HCT116 (cell line): ENCODE measurements at regions not wholly inside any gene's neighbourhood (a gene's known extent, or its start where the extent isn't known, plus 50 kb on each side); places are given as distances from the start of the nearest gene placed in this dataset.
"Not testable (repeated sequence)": the region's sequence is repeated elsewhere in the genome, so short reads cannot be mapped to it uniquely, and the experiment has no call there.

Source experiments
- ATAC-seq: fragments of 200-7000 bp; cut with Tn5 transposase; 2 replicates; pipeline ENCODE4 v1.9.1; 2020; ENCODE audit warnings: mild to moderate bottlenecking, moderate library complexity
- BruUV-seq: library from RNA; stranded (reverse); fragments of 400-500 nt; replicated peaks from 2 replicates; lab custom pipeline; 2021; lab: Mats Ljungman, UMichigan
- CTCF ChIA-PET: fragments of 300-600 bp; sonication (Branson Sonifier 250); formaldehyde crosslinking; loops from one replicate; lab custom pipeline; 2021; ENCODE audit warnings: antibody characterized with exemption; lab: Charles Lee
- POLR2A ChIA-PET: fragments of 300-600, 350-600 bp; sonication (Branson Sonifier 250); formaldehyde crosslinking; loops from one replicate; lab custom pipeline; 2021; ENCODE audit warnings: antibody characterized with exemption; lab: Charles Lee
- RAD21 ChIA-PET, 2 experiments: fragments of 300-600 bp; sonication (Branson Sonifier 250); formaldehyde crosslinking; loops; one replicate each; lab custom pipeline; 2023; ENCODE audit warnings: low total read pairs in 2 of 2; ENCODE audit not compliant: uncharacterized antibody in 2 of 2, unreplicated experiment in 2 of 2, low non-redundant PET in 1 of 2; lab: Charles Lee
- DNase-seq: peaks from one replicate; pipeline ENCODE4 v3.0.0-alpha.2; 2010; ENCODE audit warnings: low read depth, low spot score
- H2AFZ ChIP-seq: fragments of 200-600 bp; shearing (Covaris generic), sonication (generic); 2 replicates; pipeline ENCODE4 v1.6.1; 2017; ENCODE audit warnings: low read depth, mixed run types, mixed read lengths, antibody characterized with exemption, low read length; ENCODE audit not compliant: poor library complexity, severe bottlenecking
- H3K27ac ChIP-seq: 2 replicates; pipeline ENCODE4 v1.5.1; 2012; ENCODE audit warnings: low read depth, low read length
- H3K27me3 ChIP-seq: fragments of 200-600 bp; sonication (generic); 2 replicates; pipeline ENCODE4 v1.6.1; 2016; ENCODE audit warnings: mixed run types, low read length, mixed read lengths; ENCODE audit not compliant: insufficient read depth
- H3K36me3 ChIP-seq, 2 experiments: fragments of 200-500 bp in 1 of 2; fragments of 200-600 bp in 1 of 2; sonication (Bioruptor generic) in 1 of 2; sonication (generic) in 1 of 2; 2 replicates each; pipeline versions ENCODE4 v1.5.1 to v1.6.1; 2014 to 2016; ENCODE audit warnings: low read length in 2 of 2, inconsistent platforms in 1 of 2, mixed read lengths in 1 of 2, mixed run types in 1 of 2; ENCODE audit not compliant: insufficient read depth in 2 of 2, control insufficient read depth in 1 of 2
- H3K4me1 ChIP-seq, 2 experiments: fragments of 200-600 bp in 1 of 2; sonication (generic) in 1 of 2; 2 replicates each; pipeline versions ENCODE4 v1.5.1 to v1.6.1; 2012 to 2017; ENCODE audit warnings: low read length in 2 of 2, inconsistent platforms in 1 of 2, mild to moderate bottlenecking in 1 of 2, mixed read lengths in 1 of 2, mixed run types in 1 of 2, moderate library complexity in 1 of 2; ENCODE audit not compliant: insufficient read depth in 2 of 2, control insufficient read depth in 1 of 2
- H3K4me2 ChIP-seq: fragments of 200-600 bp; sonication (generic); 2 replicates; pipeline ENCODE4 v1.6.1; 2017; ENCODE audit warnings: mixed run types, low read length, mixed read lengths
- H3K4me3 ChIP-seq, 2 experiments: fragments of 200-600 bp in 1 of 2; sonication (generic) in 1 of 2; replicated peaks in 1 of 2; 2 replicates each; pipeline ENCODE4 v1.5.1; 2011 to 2016; ENCODE audit warnings: low read length in 2 of 2, control low read depth in 1 of 2, low read depth in 1 of 2, mild to moderate bottlenecking in 1 of 2, mixed read lengths in 1 of 2, mixed run types in 1 of 2
- H3K79me2 ChIP-seq: fragments of 200-600 bp; sonication (generic); 2 replicates; pipeline ENCODE4 v1.6.1; 2017; ENCODE audit warnings: mild to moderate bottlenecking, mixed run types, low read length, moderate library complexity, mixed read lengths; ENCODE audit not compliant: insufficient read depth
- H3K9ac ChIP-seq: fragments of 200-600 bp; sonication (generic); 2 replicates; pipeline ENCODE4 v1.6.1; 2016; ENCODE audit warnings: low read length, mixed read lengths
- H3K9me2 ChIP-seq: fragments of 200-600 bp; sonication (generic), shearing (Covaris generic); 2 replicates; pipeline ENCODE4 v1.6.1; 2017; ENCODE audit warnings: mixed run types, mild to moderate bottlenecking, moderate library complexity; ENCODE audit not compliant: insufficient read depth
- H3K9me3 ChIP-seq, 2 experiments: fragments of 200-500 bp in 1 of 2; fragments of 200-600 bp in 1 of 2; sonication (Bioruptor generic) in 1 of 2; sonication (generic) in 1 of 2; 2 replicates each; pipeline ENCODE4 v1.6.1; 2014 to 2017; ENCODE audit warnings: low read length in 2 of 2, mixed read lengths in 2 of 2, inconsistent platforms in 1 of 2, low read depth in 1 of 2, mild to moderate bottlenecking in 1 of 2, mixed run types in 1 of 2, moderate library complexity in 1 of 2; ENCODE audit not compliant: control insufficient read depth in 1 of 2, insufficient read depth in 1 of 2
- H4K20me1 ChIP-seq: fragments of 200-600 bp; sonication (generic), shearing (Covaris generic); 2 replicates; pipeline ENCODE4 v1.6.1; 2017; ENCODE audit warnings: mixed run types, mild to moderate bottlenecking, moderate library complexity; ENCODE audit not compliant: insufficient read depth
- CBX3 ChIP-seq: IDR thresholded peaks from 2 replicates; pipeline ENCODE4 v1.6.1; 2012; ENCODE audit warnings: low read depth
- CEBPB ChIP-seq: IDR thresholded peaks from 2 replicates; pipeline ENCODE4 v1.6.1; 2012; ENCODE audit warnings: low read depth
- EGR1 ChIP-seq: IDR thresholded peaks from 2 replicates; pipeline ENCODE4 v1.6.1; 2012; ENCODE audit warnings: low read depth
- ELF1 ChIP-seq: IDR thresholded peaks from 2 replicates; pipeline ENCODE4 v1.6.1; 2012; ENCODE audit warnings: low read depth, borderline replicate concordance
- EZH2 ChIP-seq: fragments of 200-600 bp; sonication (generic); IDR thresholded peaks from 2 replicates; pipeline ENCODE4 v1.6.1; 2017; ENCODE audit warnings: antibody characterized with exemption, mixed run types
- EZH2phosphoT487 ChIP-seq: fragments of 200-600 bp; IDR thresholded peaks from 2 replicates; pipeline ENCODE4 v1.6.1; 2018; ENCODE audit warnings: antibody characterized with exemption, borderline replicate concordance
- FOSL1 ChIP-seq: IDR thresholded peaks from 2 replicates; pipeline ENCODE4 v1.6.1; 2012; ENCODE audit warnings: low read depth
- POLR2A ChIP-seq: IDR thresholded peaks from 2 replicates; pipeline ENCODE4 v1.7.0; 2011; ENCODE audit warnings: borderline replicate concordance; ENCODE audit not compliant: insufficient read depth, insufficient read length; ENCODE audit errors: extremely low read depth
- RAD21 ChIP-seq: IDR thresholded peaks from 2 replicates; pipeline ENCODE4 v1.6.1; 2012; ENCODE audit warnings: low read depth, mild to moderate bottlenecking
- REST ChIP-seq: IDR thresholded peaks from 2 replicates; pipeline ENCODE4 v1.6.1; 2012; ENCODE audit warnings: low read depth
- TCF7L2 ChIP-seq: IDR thresholded peaks from 2 replicates; pipeline ENCODE4 v1.7.0; 2011; ENCODE audit warnings: borderline replicate concordance, inconsistent platforms; ENCODE audit not compliant: insufficient read depth, insufficient read length; ENCODE audit errors: extremely low read depth
- YY1 ChIP-seq: IDR thresholded peaks from 2 replicates; pipeline ENCODE4 v1.6.1; 2011; ENCODE audit warnings: low read length, low read depth, moderate library complexity, mild to moderate bottlenecking; ENCODE audit not compliant: insufficient replicate concordance; ENCODE audit errors: extremely low read depth
- intact Hi-C: fragments of 100-400 bp; cut with micrococcal nuclease; formaldehyde crosslinking; loops from 2 replicates; pipeline ENCODE4 v1.10.0; 2022

DNA sequence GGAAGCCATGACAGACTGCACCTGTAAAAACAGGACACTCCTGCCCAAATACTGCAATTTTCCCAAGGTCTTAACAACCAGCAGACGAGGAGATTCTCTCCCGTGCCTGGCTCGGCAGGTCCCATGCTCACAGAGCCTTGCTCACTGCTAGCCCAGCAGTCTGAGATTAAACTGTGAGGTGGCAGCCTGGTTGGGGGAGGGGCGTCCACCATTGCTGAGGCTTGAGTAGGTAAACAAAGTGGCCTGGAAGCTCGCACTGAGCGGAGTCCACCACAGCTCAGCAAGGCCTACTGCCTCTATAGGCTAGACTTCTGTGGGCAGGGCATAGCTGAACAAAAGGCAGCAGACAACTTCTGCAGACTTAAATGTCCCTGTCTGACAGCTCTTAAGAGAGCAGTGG is 80.3 kb downstream of the ANXA5 start:
- H3K79me2 ChIP-seq, H3K4me2 ChIP-seq, H3K9me2 ChIP-seq, intact Hi-C loops, H4K20me1 ChIP-seq, RAD21 ChIA-PET, H3K9ac ChIP-seq, H3K36me3 ChIP-seq, CTCF ChIA-PET, H3K9me3 ChIP-seq, H3K4me3 ChIP-seq, H3K4me1 ChIP-seq, BruUV-seq, DNase-seq, ATAC-seq, H3K27me3 ChIP-seq, H2AFZ ChIP-seq, H3K27ac ChIP-seq, POLR2A ChIA-PET: not testable (repeated sequence)

- Histone ChIP-seq H3K36me3 (no peaks in the 10 kb centered on the region), H3K9me3 (no peaks in the 10 kb centered on the region), H3K79me2 (no peaks in the 10 kb centered on the region), H3K9ac (no peak overlapping the region), H3K4me2 (no peak overlapping the region), H2AFZ (no peak overlapping the region), H3K4me1 (no peaks in the 10 kb centered on the region), H3K27me3 (no peaks in the 10 kb centered on the region), H4K20me1 (no peaks in the 10 kb centered on the region), H3K9me2 (no peaks in the 10 kb centered on the region), H3K27ac (no peak overlapping the region), H3K4me3 (no peak overlapping the region)
- DNase-seq (no peak), ATAC-seq (no peak)
- intact Hi-C loops: no loop called here
- ChIA-PET RAD21 (no interaction called here), POLR2A (no interaction called here), CTCF (no interaction called here)
- no peak for TF ChIP-seq FOSL1
- TF ChIP-seq EZH2: no peak
- no peak for TF ChIP-seq EZH2phosphoT487
- no peak for TF ChIP-seq POLR2A
- TF ChIP-seq ELF1: no peak
- TF ChIP-seq RAD21: no peak
- TF ChIP-seq CBX3: no peak
- no peak for TF ChIP-seq EGR1
- TF ChIP-seq TCF7L2: no peak
- TF ChIP-seq CEBPB: no peak
- no peak for TF ChIP-seq YY1
- TF ChIP-seq REST: no peak
- BruUV-seq: no TSS peak
Observed at GRCh38 chr4:121614101-121614500, 82.7 kb downstream of the ANXA5 start.
